ENCODE measurements at regions not wholly inside any gene's neighbourhood (a gene's known extent, or its start where the extent isn't known, plus 50 kb on each side); places are given as distances from the start of the nearest gene placed in this dataset.

DNA sequence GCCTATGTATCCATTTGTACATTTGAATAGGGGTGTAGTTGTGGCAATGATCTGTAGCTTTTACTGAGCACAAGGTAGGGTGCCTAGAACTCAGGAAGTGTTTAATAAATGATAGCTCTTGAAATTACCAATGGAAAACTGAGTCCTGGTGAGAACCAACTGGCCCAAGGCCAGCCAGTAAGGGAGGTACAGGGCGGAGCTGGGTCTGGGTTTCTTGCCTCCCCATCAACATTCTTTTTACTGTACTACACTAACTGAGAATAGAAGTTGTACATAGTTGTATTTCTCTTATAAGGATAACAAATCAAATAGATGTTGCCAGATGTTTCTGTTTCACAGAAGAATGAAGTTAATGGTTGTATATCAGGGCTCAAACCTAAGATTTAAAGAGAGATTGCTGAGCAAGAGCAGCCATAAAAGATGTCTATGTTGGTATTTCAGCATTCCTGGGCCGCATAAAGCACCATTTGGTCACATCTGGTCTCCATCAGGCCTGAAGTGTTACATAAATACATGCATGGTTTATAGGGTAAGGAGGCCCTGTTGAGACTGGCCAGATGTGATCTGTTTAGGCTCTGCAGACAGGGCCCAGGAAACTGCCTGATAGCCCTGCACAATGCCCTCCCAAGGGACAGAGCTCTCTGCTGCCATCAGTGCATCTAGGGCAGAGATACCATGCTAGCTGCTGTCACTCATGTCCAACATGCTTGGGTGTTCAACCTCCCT lies 210.5 kb downstream of the NXNL2 start:
- TF ChIP-seq EP300 (IDR thresholded peaks at IDR 0.05) (no peak), ESRRA (IDR thresholded peaks at IDR 0.05; ENCODE audit: borderline replicate concordance, low read length) (no peak), SREBF2 (IDR thresholded peaks at IDR 0.05) (no peak), MAFK (IDR thresholded peaks at IDR 0.05; ENCODE audit: partially characterized antibody) (no peak), RFX5 (IDR thresholded peaks at IDR 0.05) (no peak), CTCF (IDR thresholded peaks at IDR 0.05) (no peak), SMC3 (IDR thresholded peaks at IDR 0.05) (no peak), MYC (IDR thresholded peaks at IDR 0.05; ENCODE audit: borderline replicate concordance, low read length) (no peak), POLR2A (IDR thresholded peaks at IDR 0.05; ENCODE audit: low read length) (no peak), KDM5A (IDR thresholded peaks at IDR 0.05) (no peak)
- TF ChIP-seq, protein P1, sequence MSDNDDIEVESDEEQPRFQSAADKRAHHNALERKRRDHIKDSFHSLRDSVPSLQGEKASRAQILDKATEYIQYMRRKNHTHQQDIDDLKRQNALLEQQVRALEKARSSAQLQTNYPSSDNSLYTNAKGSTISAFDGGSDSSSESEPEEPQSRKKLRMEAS (IDR thresholded peaks at IDR 0.05), result no peak
- TF ChIP-seq, protein P2, sequence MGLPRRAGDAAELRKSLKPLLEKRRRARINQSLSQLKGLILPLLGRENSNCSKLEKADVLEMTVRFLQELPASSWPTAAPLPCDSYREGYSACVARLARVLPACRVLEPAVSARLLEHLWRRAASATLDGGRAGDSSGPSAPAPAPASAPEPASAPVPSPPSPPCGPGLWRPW (IDR thresholded peaks at IDR 0.05), result no peak
